Large intestine (tissue), 3 donors: ENCODE measurements at regions not wholly inside any gene's neighbourhood (a gene's known extent, or its start where the extent isn't known, plus 50 kb on each side); places are given as distances from the start of the nearest gene placed in this dataset.

Experiments used
- DNase-seq, 2 donors: peaks; one replicate each; pipeline versions ENCODE4 v3.0.0 to v3.0.0-alpha.2; 2013
- H3K27ac ChIP-seq: one replicate; pipeline ENCODE4 v1.5.1; 2013; ENCODE audit warnings: low read length
- H3K27me3 ChIP-seq: 2 replicates; pipeline ENCODE4 v1.6.1; 2013; ENCODE audit warnings: low read length; ENCODE audit not compliant: control insufficient read depth, insufficient read depth
- H3K36me3 ChIP-seq: 2 replicates; pipeline ENCODE4 v1.6.1; 2013; ENCODE audit warnings: low read length; ENCODE audit not compliant: control insufficient read depth, insufficient read depth
- H3K4me1 ChIP-seq: one replicate; pipeline ENCODE4 v1.6.1; 2013; ENCODE audit warnings: low read length; ENCODE audit not compliant: control insufficient read depth, insufficient read depth
- H3K4me3 ChIP-seq: one replicate; pipeline ENCODE4 v1.5.1; 2013; ENCODE audit warnings: low read length
- H3K9me3 ChIP-seq: one replicate; pipeline ENCODE4 v1.6.1; 2013; ENCODE audit warnings: mild to moderate bottlenecking, low read depth, low read length, moderate library complexity; ENCODE audit not compliant: control insufficient read depth
- WGBS: methylation state at CpG from one replicate; pipeline ENCODE4 v1.1.5; 2013; ENCODE audit warnings: low lambda C conversion rate; ENCODE audit not compliant: insufficient coverage; 5-methylcytosine and 5-hydroxymethylcytosine counted together

DNA sequence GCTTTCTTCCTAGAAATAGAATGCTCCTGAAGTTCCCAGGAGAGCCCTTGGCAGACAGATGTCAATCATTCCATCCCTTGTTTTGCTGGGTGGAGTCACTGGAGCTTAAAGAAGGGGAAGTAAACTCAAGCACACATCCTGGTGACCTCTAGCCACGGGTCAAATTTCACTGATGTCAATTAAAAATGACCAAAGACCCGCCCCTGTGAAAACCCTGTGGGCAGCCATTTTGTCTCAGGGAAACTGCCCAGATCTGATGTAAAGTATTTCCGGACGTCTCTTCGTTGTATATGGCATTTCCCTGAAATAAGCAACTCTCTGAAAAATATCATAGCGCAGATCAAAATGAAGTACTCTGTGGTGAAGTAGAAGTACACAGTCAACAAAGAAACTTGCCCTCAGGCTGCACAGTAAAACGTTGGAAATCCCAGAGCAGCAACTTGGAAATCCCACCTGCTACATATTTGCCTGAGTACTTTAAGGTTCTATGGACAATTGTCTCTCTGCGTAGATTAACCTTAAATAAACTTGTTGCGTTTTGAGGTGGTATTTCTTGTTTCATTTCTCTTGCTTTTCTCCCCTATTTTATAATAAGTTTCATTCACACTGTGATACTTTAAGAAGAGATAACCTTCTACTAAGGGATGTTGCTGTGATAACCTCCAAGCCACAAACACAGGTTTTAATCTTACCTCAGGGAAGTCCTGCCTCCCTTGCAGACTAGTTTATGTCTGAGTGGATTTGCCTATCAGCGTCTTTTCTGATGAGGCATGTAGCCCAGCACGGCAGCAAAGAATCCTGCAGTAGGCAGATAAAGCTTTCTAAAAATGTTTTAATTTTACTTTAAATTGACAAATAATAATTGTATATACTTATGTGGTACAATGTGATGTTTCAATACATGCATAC lies 60.9 kb upstream of the PIP5K1B start:
- no peaks in the 10 kb centered on the region for H3K9me3 ChIP-seq
- H3K36me3 ChIP-seq: no peaks in the 10 kb centered on the region
- no peak for DNase-seq
- no peaks in the 10 kb centered on the region for H3K27me3 ChIP-seq
- H3K4me3 ChIP-seq: no peak overlapping the region
- 94% methylated on average over 3 of the region's 11 CpGs for WGBS
- H3K4me1 ChIP-seq: no peaks in the 10 kb centered on the region
- no peak overlapping the region for H3K27ac ChIP-seq

- no peak overlapping the region for H3K27ac ChIP-seq
- H3K4me3 ChIP-seq: no peak overlapping the region
- H3K36me3 ChIP-seq: no peaks in the 10 kb centered on the region
- no peak for DNase-seq
- no peaks in the 10 kb centered on the region for H3K4me1 ChIP-seq
- H3K9me3 ChIP-seq: no peaks in the 10 kb centered on the region
- WGBS: 100% methylated on average over 1 of the region's 3 CpGs
- no peaks in the 10 kb centered on the region for H3K27me3 ChIP-seq
These were observed 60.2 kb upstream of the PIP5K1B start for GRCh38 chr9:68644831-68645230.

- no peak overlapping the region for H3K27ac ChIP-seq
- no peaks in the 10 kb centered on the region for H3K27me3 ChIP-seq
- no peaks in the 10 kb centered on the region for H3K4me1 ChIP-seq
- no peak overlapping the region for H3K4me3 ChIP-seq
- H3K36me3 ChIP-seq: no peaks in the 10 kb centered on the region
- no peak for DNase-seq
- 83% methylated on average over 1 of the region's 3 CpGs for WGBS
- no peaks in the 10 kb centered on the region for H3K9me3 ChIP-seq
These were observed 56.9 kb upstream of the PIP5K1B start for GRCh38 chr9:68648164-68648563.

GRCh38 chr9:68648971-68649370 lies 56.1 kb upstream of the PIP5K1B start:
- Histone ChIP-seq H3K27me3 (no peaks in the 10 kb centered on the region), H3K4me3 (no peak overlapping the region), H3K27ac (no peak overlapping the region), H3K4me1 (no peaks in the 10 kb centered on the region), H3K9me3 (no peaks in the 10 kb centered on the region), H3K36me3 (no peaks in the 10 kb centered on the region)
- WGBS: 100% methylated on average over 1 of the region's 1 CpG
- DNase-seq: no peak

- H3K27me3 ChIP-seq: no peaks in the 10 kb centered on the region
- no peaks in the 10 kb centered on the region for H3K4me1 ChIP-seq
- H3K4me3 ChIP-seq: no peak overlapping the region
- 90% methylated on average over 2 of the region's 3 CpGs for WGBS
- H3K27ac ChIP-seq: no peak overlapping the region
- no peak for DNase-seq
- no peaks in the 10 kb centered on the region for H3K36me3 ChIP-seq
- no peaks in the 10 kb centered on the region for H3K9me3 ChIP-seq
These were observed 53.7 kb upstream of the PIP5K1B start for GRCh38 chr9:68651280-68651893.

GRCh38 chr9:68653141-68653595 lies 51.9 kb upstream of the PIP5K1B start:
- Histone ChIP-seq H3K27me3 (no peaks in the 10 kb centered on the region), H3K4me3 (no peak overlapping the region), H3K27ac (no peak overlapping the region), H3K36me3 (no peaks in the 10 kb centered on the region), H3K4me1 (no peaks in the 10 kb centered on the region), H3K9me3 (no peaks in the 10 kb centered on the region)
- no CpG with 5 or more reads among the region's 6 CpGs for WGBS
- no peak for DNase-seq

GRCh38 chr9:68654075-68654474 lies 51.0 kb upstream of the PIP5K1B start:
- H3K4me3 ChIP-seq: no peak overlapping the region
- no peaks in the 10 kb centered on the region for H3K9me3 ChIP-seq
- H3K27ac ChIP-seq: no peak overlapping the region
- no peaks in the 10 kb centered on the region for H3K27me3 ChIP-seq
- no peaks in the 10 kb centered on the region for H3K36me3 ChIP-seq
- no peaks in the 10 kb centered on the region for H3K4me1 ChIP-seq
- DNase-seq: no peak
- 93% methylated on average over 3 of the region's 5 CpGs for WGBS
